ENCODE measurements at regions not wholly inside any gene's neighbourhood (a gene's known extent, or its start where the extent isn't known, plus 50 kb on each side); places are given as distances from the start of the nearest gene placed in this dataset.

GRCh38 chr5:5902678-5903646 is 475.4 kb downstream of the MED10 start:
- Mint-ChIP-seq H3K27me3 (ENCODE audit: low read depth) (peaks cover 2% of the 10 kb centered on the region; the same call in 1 of the 2 replicates), H3K9me3 (no peaks in the 10 kb centered on the region; a peak in 2 of 5 replicates), H3K27ac (no peak overlapping the region), H3K4me3 (no peak overlapping the region), H3K36me3 (ENCODE audit: insufficient read depth in 1 of 3, low read depth in 3 of 3) (no peaks in the 10 kb centered on the region; a peak in 1 of 7 replicates), H3K4me1 (peaks cover 16 to 21% of the 10 kb centered on the region in 2 experiments)
- Histone ChIP-seq H2BK20ac (ENCODE audit: low read depth, low read length, poor library complexity, severe bottlenecking) (no peak overlapping the region), H3K79me2 (ENCODE audit: insufficient read depth, low read length) (no peaks in the 10 kb centered on the region), H3K14ac (ENCODE audit: insufficient read depth, low read length) (no peak overlapping the region), H2BK120ac (ENCODE audit: low read depth, low read length, poor library complexity, severe bottlenecking) (no peak overlapping the region), H2BK12ac (ENCODE audit: insufficient read length, low read depth, low read length) (no peak overlapping the region), H4K8ac (replicated peaks; ENCODE audit: insufficient read length, low read depth, low read length) (no peak overlapping the region), H2AFZ (ENCODE audit: low read length) (no peak overlapping the region), H3K4me2 (ENCODE audit: insufficient read depth, insufficient read length, low read length) (no peak overlapping the region), H3K23ac (ENCODE audit: insufficient read length, low read depth, low read length) (no peak overlapping the region), H3K4me1 (ENCODE audit: insufficient read depth, low read length) (peaks cover 8% of the 10 kb centered on the region; the same call in 1 of the 2 replicates), H3K27me3 (ENCODE audit: insufficient read depth, low read length) (no peaks in the 10 kb centered on the region), H3K18ac (ENCODE audit: insufficient read length, low read depth, low read length) (no peak overlapping the region), H2BK15ac (ENCODE audit: low read depth, low read length) (no peak overlapping the region), H4K5ac (ENCODE audit: insufficient read length, low read depth, low read length) (no peak overlapping the region), H3K56ac (ENCODE audit: insufficient read length, low read depth, low read length) (no peak overlapping the region), H2AK5ac (ENCODE audit: insufficient read length, low read length) (no peak overlapping the region), H3T11ph (ENCODE audit: low read length) (no peak overlapping the region), H3K4ac (ENCODE audit: low read depth, low read length) (no peak overlapping the region), H3K9ac (ENCODE audit: extremely low read depth, insufficient read length, low read length) (no peak overlapping the region), H4K20me1 (ENCODE audit: control insufficient read depth, insufficient read depth, insufficient read length) (no peaks in the 10 kb centered on the region), H3K23me2 (ENCODE audit: insufficient read length, low read depth, low read length, poor library complexity, severe bottlenecking) (no peaks in the 10 kb centered on the region), H3K27ac (ENCODE audit: insufficient read length, low read depth, low read length) (no peak overlapping the region), H3K9me3 (ENCODE audit: control insufficient read depth, low read depth, low read length) (no peaks in the 10 kb centered on the region), H2BK5ac (ENCODE audit: insufficient read length, low read length) (no peak overlapping the region), H4K91ac (ENCODE audit: insufficient read length, low read depth, low read length) (no peak overlapping the region), H3K79me1 (ENCODE audit: insufficient read depth, low read depth, low read length, poor library complexity, severe bottlenecking) (no peaks in the 10 kb centered on the region)
- TF ChIP-seq CTCF (conservative IDR thresholded peaks at IDR 0.05), result no peak
- DNase-seq, result no peak
- WGBS (ENCODE audit: extremely low coverage, insufficient read length, low lambda C conversion rate), result no CpG with 5 or more reads among the region's 10 CpGs
